ENCODE measurements at regions not wholly inside any gene's neighbourhood (a gene's known extent, or its start where the extent isn't known, plus 50 kb on each side); places are given as distances from the start of the nearest gene placed in this dataset.

DNA sequence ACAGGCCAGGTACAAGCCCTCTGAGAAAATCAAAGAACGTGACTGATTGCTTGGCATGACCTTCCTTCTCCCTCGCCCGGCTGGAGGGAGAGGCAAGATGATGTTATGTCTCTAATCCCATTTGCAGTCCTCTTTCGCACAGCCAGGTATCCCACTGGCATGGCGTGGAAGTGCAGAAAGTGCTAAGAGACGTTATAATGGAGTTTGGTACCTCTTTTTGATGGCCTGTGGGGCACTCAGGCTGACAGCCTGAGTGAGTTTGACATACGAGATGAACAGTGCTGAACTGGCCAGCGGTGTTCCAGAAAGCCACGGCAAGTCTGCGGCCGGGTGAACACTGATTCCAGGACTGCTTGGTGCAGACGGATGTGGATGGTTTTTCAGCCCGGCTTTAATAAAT is 241.6 kb downstream of the RAB11FIP2 start:
- TF ChIP-seq, protein P1, sequence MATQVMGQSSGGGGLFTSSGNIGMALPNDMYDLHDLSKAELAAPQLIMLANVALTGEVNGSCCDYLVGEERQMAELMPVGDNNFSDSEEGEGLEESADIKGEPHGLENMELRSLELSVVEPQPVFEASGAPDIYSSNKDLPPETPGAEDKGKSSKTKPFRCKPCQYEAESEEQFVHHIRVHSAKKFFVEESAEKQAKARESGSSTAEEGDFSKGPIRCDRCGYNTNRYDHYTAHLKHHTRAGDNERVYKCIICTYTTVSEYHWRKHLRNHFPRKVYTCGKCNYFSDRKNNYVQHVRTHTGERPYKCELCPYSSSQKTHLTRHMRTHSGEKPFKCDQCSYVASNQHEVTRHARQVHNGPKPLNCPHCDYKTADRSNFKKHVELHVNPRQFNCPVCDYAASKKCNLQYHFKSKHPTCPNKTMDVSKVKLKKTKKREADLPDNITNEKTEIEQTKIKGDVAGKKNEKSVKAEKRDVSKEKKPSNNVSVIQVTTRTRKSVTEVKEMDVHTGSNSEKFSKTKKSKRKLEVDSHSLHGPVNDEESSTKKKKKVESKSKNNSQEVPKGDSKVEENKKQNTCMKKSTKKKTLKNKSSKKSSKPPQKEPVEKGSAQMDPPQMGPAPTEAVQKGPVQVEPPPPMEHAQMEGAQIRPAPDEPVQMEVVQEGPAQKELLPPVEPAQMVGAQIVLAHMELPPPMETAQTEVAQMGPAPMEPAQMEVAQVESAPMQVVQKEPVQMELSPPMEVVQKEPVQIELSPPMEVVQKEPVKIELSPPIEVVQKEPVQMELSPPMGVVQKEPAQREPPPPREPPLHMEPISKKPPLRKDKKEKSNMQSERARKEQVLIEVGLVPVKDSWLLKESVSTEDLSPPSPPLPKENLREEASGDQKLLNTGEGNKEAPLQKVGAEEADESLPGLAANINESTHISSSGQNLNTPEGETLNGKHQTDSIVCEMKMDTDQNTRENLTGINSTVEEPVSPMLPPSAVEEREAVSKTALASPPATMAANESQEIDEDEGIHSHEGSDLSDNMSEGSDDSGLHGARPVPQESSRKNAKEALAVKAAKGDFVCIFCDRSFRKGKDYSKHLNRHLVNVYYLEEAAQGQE (IDR thresholded peaks at IDR 0.05; ENCODE audit: unreplicated experiment): no peak
- TF ChIP-seq, protein P2, sequence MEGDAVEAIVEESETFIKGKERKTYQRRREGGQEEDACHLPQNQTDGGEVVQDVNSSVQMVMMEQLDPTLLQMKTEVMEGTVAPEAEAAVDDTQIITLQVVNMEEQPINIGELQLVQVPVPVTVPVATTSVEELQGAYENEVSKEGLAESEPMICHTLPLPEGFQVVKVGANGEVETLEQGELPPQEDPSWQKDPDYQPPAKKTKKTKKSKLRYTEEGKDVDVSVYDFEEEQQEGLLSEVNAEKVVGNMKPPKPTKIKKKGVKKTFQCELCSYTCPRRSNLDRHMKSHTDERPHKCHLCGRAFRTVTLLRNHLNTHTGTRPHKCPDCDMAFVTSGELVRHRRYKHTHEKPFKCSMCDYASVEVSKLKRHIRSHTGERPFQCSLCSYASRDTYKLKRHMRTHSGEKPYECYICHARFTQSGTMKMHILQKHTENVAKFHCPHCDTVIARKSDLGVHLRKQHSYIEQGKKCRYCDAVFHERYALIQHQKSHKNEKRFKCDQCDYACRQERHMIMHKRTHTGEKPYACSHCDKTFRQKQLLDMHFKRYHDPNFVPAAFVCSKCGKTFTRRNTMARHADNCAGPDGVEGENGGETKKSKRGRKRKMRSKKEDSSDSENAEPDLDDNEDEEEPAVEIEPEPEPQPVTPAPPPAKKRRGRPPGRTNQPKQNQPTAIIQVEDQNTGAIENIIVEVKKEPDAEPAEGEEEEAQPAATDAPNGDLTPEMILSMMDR (conservative IDR thresholded peaks at IDR 0.05; ENCODE audit: low read depth in 2 of 2): no peak
- TF ChIP-seq POLR2AphosphoS5 (IDR thresholded peaks at IDR 0.05; ENCODE audit: low read depth) (no peak), EZH2 (IDR thresholded peaks at IDR 0.05; ENCODE audit: low read depth, unreplicated experiment) (no peak), ZNF114 (CRISPR knock-in tag; IDR thresholded peaks at IDR 0.05) (no peak), CREB1 (CRISPR knock-in tag; IDR thresholded peaks at IDR 0.05; ENCODE audit: low read depth) (no peak), EZH2phosphoT487 (IDR thresholded peaks at IDR 0.05; ENCODE audit: unreplicated experiment) (no peak), ZNF331 (CRISPR knock-in tag; IDR thresholded peaks at IDR 0.05; ENCODE audit: low read depth) (no peak)
- TF ChIP-seq, protein P3, sequence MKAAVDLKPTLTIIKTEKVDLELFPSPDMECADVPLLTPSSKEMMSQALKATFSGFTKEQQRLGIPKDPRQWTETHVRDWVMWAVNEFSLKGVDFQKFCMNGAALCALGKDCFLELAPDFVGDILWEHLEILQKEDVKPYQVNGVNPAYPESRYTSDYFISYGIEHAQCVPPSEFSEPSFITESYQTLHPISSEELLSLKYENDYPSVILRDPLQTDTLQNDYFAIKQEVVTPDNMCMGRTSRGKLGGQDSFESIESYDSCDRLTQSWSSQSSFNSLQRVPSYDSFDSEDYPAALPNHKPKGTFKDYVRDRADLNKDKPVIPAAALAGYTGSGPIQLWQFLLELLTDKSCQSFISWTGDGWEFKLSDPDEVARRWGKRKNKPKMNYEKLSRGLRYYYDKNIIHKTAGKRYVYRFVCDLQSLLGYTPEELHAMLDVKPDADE (IDR thresholded peaks at IDR 0.05): no peak

All from GM23338 (cell line).